ENCODE measurements at regions not wholly inside any gene's neighbourhood (a gene's known extent, or its start where the extent isn't known, plus 50 kb on each side); places are given as distances from the start of the nearest gene placed in this dataset.
"Not testable (repeated sequence)": the region's sequence is repeated elsewhere in the genome, so short reads cannot be mapped to it uniquely, and the experiment has no call there.

- DNase-seq (ENCODE audit: insufficient read length, low spot score) (no peak), FAIRE-seq (no peak)
- TF ChIP-seq PAX5 (IDR thresholded peaks at IDR 0.05; ENCODE audit: insufficient read depth, low read length, severe bottlenecking), result no peak
- no peak for TF ChIP-seq POU2F2 (IDR thresholded peaks at IDR 0.05; ENCODE audit: low read depth, low read length)
- TF ChIP-seq POLR2A (IDR thresholded peaks at IDR 0.05; ENCODE audit: low read depth, low read length), result no peak
- TF ChIP-seq SPI1 (IDR thresholded peaks at IDR 0.05; ENCODE audit: low read depth, low read length), result no peak
- no peak for TF ChIP-seq POLR2AphosphoS5 (IDR thresholded peaks at IDR 0.05; ENCODE audit: low read depth, low read length)
- no peak for TF ChIP-seq TAF1 (IDR thresholded peaks at IDR 0.05; ENCODE audit: low read depth, low read length)
Measured at GRCh38 chr3:16075647-16076046, 98.8 kb upstream of the GALNT15 start.

- TF ChIP-seq TAF1 (IDR thresholded peaks at IDR 0.05; ENCODE audit: low read depth, low read length), result no peak
- no peak for TF ChIP-seq POLR2AphosphoS5 (IDR thresholded peaks at IDR 0.05; ENCODE audit: low read depth, low read length)
- no peak for TF ChIP-seq SPI1 (IDR thresholded peaks at IDR 0.05; ENCODE audit: low read depth, low read length)
- TF ChIP-seq PAX5 (IDR thresholded peaks at IDR 0.05; ENCODE audit: insufficient read depth, low read length, severe bottlenecking), result no peak
- TF ChIP-seq POLR2A (IDR thresholded peaks at IDR 0.05; ENCODE audit: low read depth, low read length), result no peak
- no peak for TF ChIP-seq POU2F2 (IDR thresholded peaks at IDR 0.05; ENCODE audit: low read depth, low read length)
- DNase-seq (ENCODE audit: insufficient read length, low spot score) (no peak), FAIRE-seq (no peak)
Measured at GRCh38 chr3:16076564-16076963, 97.9 kb upstream of the GALNT15 start.

GRCh38 chr3:16077146-16077545 lies 97.3 kb upstream of the GALNT15 start:
- FAIRE-seq; DNase-seq (ENCODE audit: insufficient read length, low spot score): not testable (repeated sequence)

- not testable (repeated sequence) for FAIRE-seq; DNase-seq (ENCODE audit: insufficient read length, low spot score)
Measured at GRCh38 chr3:16077681-16078080, 96.8 kb upstream of the GALNT15 start.

- FAIRE-seq (no peak), DNase-seq (ENCODE audit: insufficient read length, low spot score) (no peak)
- TF ChIP-seq PAX5 (IDR thresholded peaks at IDR 0.05; ENCODE audit: insufficient read depth, low read length, severe bottlenecking) (no peak), TAF1 (IDR thresholded peaks at IDR 0.05; ENCODE audit: low read depth, low read length) (no peak), POLR2A (IDR thresholded peaks at IDR 0.05; ENCODE audit: low read depth, low read length) (no peak), SPI1 (IDR thresholded peaks at IDR 0.05; ENCODE audit: low read depth, low read length) (no peak), POU2F2 (IDR thresholded peaks at IDR 0.05; ENCODE audit: low read depth, low read length) (no peak), POLR2AphosphoS5 (IDR thresholded peaks at IDR 0.05; ENCODE audit: low read depth, low read length) (no peak)
Measured at GRCh38 chr3:16079519-16079918, 95.0 kb upstream of the GALNT15 start.

GRCh38 chr3:16081661-16082060 lies 92.8 kb upstream of the GALNT15 start:
- FAIRE-seq (no peak), DNase-seq (ENCODE audit: insufficient read length, low spot score) (no peak)
- no peak for TF ChIP-seq TAF1 (IDR thresholded peaks at IDR 0.05; ENCODE audit: low read depth, low read length)

GRCh38 chr3:16084887-16085286 lies 89.6 kb upstream of the GALNT15 start:
- TF ChIP-seq TAF1 (IDR thresholded peaks at IDR 0.05; ENCODE audit: low read depth, low read length), result no peak
- no peak for TF ChIP-seq POLR2A (IDR thresholded peaks at IDR 0.05; ENCODE audit: low read depth, low read length)
- TF ChIP-seq PAX5 (IDR thresholded peaks at IDR 0.05; ENCODE audit: insufficient read depth, low read length, severe bottlenecking), result no peak
- TF ChIP-seq POU2F2 (IDR thresholded peaks at IDR 0.05; ENCODE audit: low read depth, low read length), result no peak
- no peak for TF ChIP-seq SPI1 (IDR thresholded peaks at IDR 0.05; ENCODE audit: low read depth, low read length)
- TF ChIP-seq POLR2AphosphoS5 (IDR thresholded peaks at IDR 0.05; ENCODE audit: low read depth, low read length), result no peak
- FAIRE-seq, result no peak
- no peak for DNase-seq (ENCODE audit: insufficient read length, low spot score)

GRCh38 chr3:16085410-16085809 lies 89.1 kb upstream of the GALNT15 start:
- DNase-seq (ENCODE audit: insufficient read length, low spot score) (no peak), FAIRE-seq (no peak)
- no peak for TF ChIP-seq SPI1 (IDR thresholded peaks at IDR 0.05; ENCODE audit: low read depth, low read length)
- no peak for TF ChIP-seq PAX5 (IDR thresholded peaks at IDR 0.05; ENCODE audit: insufficient read depth, low read length, severe bottlenecking)
- no peak for TF ChIP-seq TAF1 (IDR thresholded peaks at IDR 0.05; ENCODE audit: low read depth, low read length)
- TF ChIP-seq POLR2AphosphoS5 (IDR thresholded peaks at IDR 0.05; ENCODE audit: low read depth, low read length), result no peak
- TF ChIP-seq POLR2A (IDR thresholded peaks at IDR 0.05; ENCODE audit: low read depth, low read length), result no peak
- no peak for TF ChIP-seq POU2F2 (IDR thresholded peaks at IDR 0.05; ENCODE audit: low read depth, low read length)

GRCh38 chr3:16085884-16086608 lies 88.4 kb upstream of the GALNT15 start:
- FAIRE-seq (no peak), DNase-seq (ENCODE audit: insufficient read length, low spot score) (no peak)
- TF ChIP-seq POU2F2 (IDR thresholded peaks at IDR 0.05; ENCODE audit: low read depth, low read length) (no peak), TAF1 (IDR thresholded peaks at IDR 0.05; ENCODE audit: low read depth, low read length) (no peak), POLR2A (IDR thresholded peaks at IDR 0.05; ENCODE audit: low read depth, low read length) (no peak), PAX5 (IDR thresholded peaks at IDR 0.05; ENCODE audit: insufficient read depth, low read length, severe bottlenecking) (no peak), SPI1 (IDR thresholded peaks at IDR 0.05; ENCODE audit: low read depth, low read length) (no peak), POLR2AphosphoS5 (IDR thresholded peaks at IDR 0.05; ENCODE audit: low read depth, low read length) (no peak)

- FAIRE-seq, result no peak
- no peak for TF ChIP-seq SPI1 (IDR thresholded peaks at IDR 0.05; ENCODE audit: low read depth, low read length)
- no peak for TF ChIP-seq POLR2AphosphoS5 (IDR thresholded peaks at IDR 0.05; ENCODE audit: low read depth, low read length)
- no peak for TF ChIP-seq POU2F2 (IDR thresholded peaks at IDR 0.05; ENCODE audit: low read depth, low read length)
- no peak for TF ChIP-seq TAF1 (IDR thresholded peaks at IDR 0.05; ENCODE audit: low read depth, low read length)
- TF ChIP-seq POLR2A (IDR thresholded peaks at IDR 0.05; ENCODE audit: low read depth, low read length), result no peak
- TF ChIP-seq PAX5 (IDR thresholded peaks at IDR 0.05; ENCODE audit: insufficient read depth, low read length, severe bottlenecking), result no peak
Measured at GRCh38 chr3:16086690-16087089, 87.8 kb upstream of the GALNT15 start.

More at GRCh38 chr3:16086690-16087089, 87.8 kb upstream of the GALNT15 start:
- DNase-seq (ENCODE audit: insufficient read length, low spot score), result no peak

All from GM12891 (cell line).